SK-N-SH (cell line): ENCODE measurements at regions not wholly inside any gene's neighbourhood (a gene's known extent, or its start where the extent isn't known, plus 50 kb on each side); places are given as distances from the start of the nearest gene placed in this dataset.

Experiments
- CTCF ChIA-PET: fragments of 300-600, 350-600 bp; formaldehyde crosslinking; extraction: SDS; loops from one replicate; lab custom pipeline; 2021; lab: Yijun Ruan, JAX
- POLR2A ChIA-PET: fragments of 350-600 bp; sonication (Branson Sonifier 250); formaldehyde crosslinking; extraction: SDS; loops from one replicate; lab custom pipeline; 2020; ENCODE audit warnings: antibody characterized with exemption, inconsistent platforms; lab: Yijun Ruan, JAX
- DNase-seq: peaks from one replicate; pipeline ENCODE4 v3.0.0; 2012
- H2AFZ ChIP-seq: fragments of 200-600 bp; sonication (generic); 2 replicates; pipeline ENCODE4 v1.8.1; 2016; ENCODE audit warnings: antibody characterized with exemption, mild to moderate bottlenecking, low read depth
- H3F3A ChIP-seq: fragments of 200-600 bp; sonication (generic); replicated peaks from 2 replicates; pipeline ENCODE3; 2016; ENCODE audit warnings: antibody characterized with exemption, mild to moderate bottlenecking; ENCODE audit not compliant: insufficient read depth
- H3K27ac ChIP-seq, 2 experiments: fragments of 200-500 bp in 1 of 2; fragments of 200-600 bp in 1 of 2; sonication (Bioruptor generic) in 1 of 2; sonication (generic), shearing (Covaris generic) in 1 of 2; 2 replicates each; pipeline versions ENCODE4 v1.5.1 to v1.6.1; 2014 to 2016; ENCODE audit warnings: low read depth in 2 of 2, inconsistent platforms in 1 of 2, low read length in 1 of 2, mild to moderate bottlenecking in 1 of 2, mixed read lengths in 1 of 2
- H3K27me3 ChIP-seq: fragments of 200-600 bp; sonication (generic), shearing (Covaris generic); 2 replicates; pipeline ENCODE4 v1.6.1; 2016; ENCODE audit warnings: mixed run types; ENCODE audit not compliant: insufficient read depth
- H3K36me3 ChIP-seq, 2 experiments: fragments of 200-500 bp in 1 of 2; fragments of 200-600 bp in 1 of 2; sonication (Bioruptor generic) in 1 of 2; sonication (generic) in 1 of 2; replicated peaks in 1 of 2; 2 replicates each; pipeline versions ENCODE3 to v1.5.1; 2014 to 2016; ENCODE audit warnings: low read length in 1 of 2, mild to moderate bottlenecking in 1 of 2; ENCODE audit not compliant: insufficient read depth in 2 of 2, control insufficient read depth in 1 of 2
- H3K4me1 ChIP-seq, 2 experiments: fragments of 200-500 bp in 1 of 2; fragments of 200-600 bp in 1 of 2; sonication (Bioruptor generic) in 1 of 2; sonication (generic), shearing (Covaris generic) in 1 of 2; 2 replicates each; pipeline versions ENCODE4 v1.5.1 to v1.6.1; 2014 to 2016; ENCODE audit warnings: low read depth in 1 of 2, low read length in 1 of 2, mixed run types in 1 of 2; ENCODE audit not compliant: insufficient read depth in 2 of 2, control insufficient read depth in 1 of 2
- H3K4me2 ChIP-seq: fragments of 200-600 bp; sonication (generic), shearing (Covaris generic); 2 replicates; pipeline ENCODE4 v1.6.1; 2017; ENCODE audit warnings: mixed run types
- H3K4me3 ChIP-seq, 2 experiments: fragments of 200-500 bp in 1 of 2; fragments of 200-600 bp in 1 of 2; sonication (Bioruptor generic) in 1 of 2; sonication (generic), shearing (Covaris generic) in 1 of 2; 2 replicates each; pipeline versions ENCODE4 v1.5.1 to v1.8.1; 2014 to 2016; ENCODE audit warnings: low read depth in 2 of 2, inconsistent platforms in 1 of 2, low read length in 1 of 2, mild to moderate bottlenecking in 1 of 2, mixed read lengths in 1 of 2, moderate library complexity in 1 of 2
- H3K79me2 ChIP-seq: fragments of 200-600 bp; sonication (generic); 2 replicates; pipeline ENCODE4 v1.8.1; 2017; ENCODE audit warnings: mild to moderate bottlenecking; ENCODE audit not compliant: insufficient read depth
- H3K9ac ChIP-seq: fragments of 200-600 bp; sonication (generic); 2 replicates; pipeline ENCODE4 v1.6.1; 2017; ENCODE audit warnings: mixed run types
- H3K9me2 ChIP-seq: fragments of 200-600 bp; sonication (generic); 2 replicates; pipeline ENCODE4 v1.6.1; 2017; ENCODE audit warnings: mixed run types
- H3K9me3 ChIP-seq: fragments of 200-600 bp; sonication (generic); 2 replicates; pipeline ENCODE4 v1.6.1; 2017; ENCODE audit warnings: mixed run types, mild to moderate bottlenecking, moderate library complexity
- H4K20me1 ChIP-seq: fragments of 200-600 bp; sonication (generic); 2 replicates; pipeline ENCODE4 v1.6.1; 2017; ENCODE audit warnings: mild to moderate bottlenecking, mixed run types; ENCODE audit not compliant: insufficient read depth
- IRF3 ChIP-seq: fragments of 150-350 bp; IDR thresholded peaks from 2 replicates; pipeline ENCODE4 v1.6.1; 2016; ENCODE audit warnings: mild to moderate bottlenecking, low read depth, low read length
- MEF2A ChIP-seq: IDR thresholded peaks from 2 replicates; pipeline ENCODE4 v1.4.0; 2012; ENCODE audit warnings: low read depth, borderline replicate concordance
- NRF1 ChIP-seq: IDR thresholded peaks from 2 replicates; pipeline ENCODE4 v1.6.1; 2012; ENCODE audit warnings: low read depth, mild to moderate bottlenecking, low read length
- PBX3 ChIP-seq: IDR thresholded peaks from 2 replicates; pipeline ENCODE4; 2012
- RFX5 ChIP-seq: IDR thresholded peaks from 2 replicates; pipeline ENCODE4 v1.6.1; 2012; ENCODE audit warnings: mild to moderate bottlenecking, improper control_type of control experiment, low read length
- RXRA ChIP-seq: IDR thresholded peaks from 2 replicates; pipeline ENCODE4 v1.4.0; 2012; ENCODE audit warnings: low read depth, mild to moderate bottlenecking, borderline replicate concordance
- SIN3A ChIP-seq: IDR thresholded peaks from 2 replicates; pipeline ENCODE4 v1.6.1; 2012; ENCODE audit warnings: low read depth, mild to moderate bottlenecking, low read length, moderate library complexity, borderline replicate concordance
- SMC3 ChIP-seq: IDR thresholded peaks from 2 replicates; pipeline ENCODE4 v1.6.1; 2012; ENCODE audit warnings: low read depth, low read length, improper control_type of control experiment
- TAF1 ChIP-seq: IDR thresholded peaks from 2 replicates; pipeline ENCODE4 v1.6.1; 2012; ENCODE audit warnings: low read depth, mild to moderate bottlenecking, low read length, moderate library complexity, borderline replicate concordance
- TCF12 ChIP-seq: IDR thresholded peaks from 2 replicates; pipeline ENCODE4 v1.4.0; 2012
- TEAD4 ChIP-seq: IDR thresholded peaks from 2 replicates; pipeline ENCODE4 v1.4.0; 2012; ENCODE audit warnings: mild to moderate bottlenecking, borderline replicate concordance; ENCODE audit not compliant: insufficient read depth
- USF1 ChIP-seq: IDR thresholded peaks from 2 replicates; pipeline ENCODE4 v1.4.0; 2012; ENCODE audit warnings: low read depth, borderline replicate concordance
- YY1 ChIP-seq: IDR thresholded peaks from 2 replicates; pipeline ENCODE4 v1.4.0; 2012; ENCODE audit warnings: low read depth, mild to moderate bottlenecking
- WGBS: methylation state at CpG from one replicate; pipeline ENCODE4 v1.1.6; 2017; ENCODE audit warnings: low lambda C conversion rate; 5-methylcytosine and 5-hydroxymethylcytosine counted together
- TF ChIP-seq, protein P1 (sequence below): fragments of 200-600 bp; sonication (generic); IDR thresholded peaks from 2 replicates; pipeline ENCODE4 v1.6.1; 2017; ENCODE audit warnings: antibody characterized with exemption, mild to moderate bottlenecking, moderate library complexity

GRCh38 chr18:46243673-46244072 lies 139.5 kb downstream of the HAUS1 start:
- Histone ChIP-seq H3K27ac (no peak overlapping the region), H3K9me2 (no peaks in the 10 kb centered on the region), H3K9me3 (no peaks in the 10 kb centered on the region), H3F3A (peaks cover 13% of the 10 kb centered on the region), H4K20me1 (peaks cover 5% of the 10 kb centered on the region; the same call in 1 of the 2 replicates), H3K36me3 (peaks cover 0 to 7% of the 10 kb centered on the region in 2 experiments), H3K79me2 (peaks cover 70% of the 10 kb centered on the region), H3K4me3 (no peak overlapping the region), H3K9ac (no peak overlapping the region), H3K27me3 (no peaks in the 10 kb centered on the region), H3K4me1 (peaks cover 0 to 4% of the 10 kb centered on the region in 2 experiments; a peak in 2 of 4 replicates), H2AFZ (no peak overlapping the region), H3K4me2 (no peak overlapping the region)
- no peak for DNase-seq
- CTCF ChIA-PET: no interaction called here
- POLR2A ChIA-PET: no interaction called here
- WGBS: 95% methylated on average over 3 of the region's 3 CpGs
- no peak for TF ChIP-seq PBX3
- TF ChIP-seq, all 33 proteins: peak for 0

- Histone ChIP-seq H3K79me2 (peaks cover 77% of the 10 kb centered on the region), H3F3A (peaks cover 16% of the 10 kb centered on the region), H3K27me3 (no peaks in the 10 kb centered on the region), H3K27ac (no peak overlapping the region), H3K4me1 (peaks cover 0 to 12% of the 10 kb centered on the region in 2 experiments; a peak in 2 of 4 replicates), H4K20me1 (peaks cover 5% of the 10 kb centered on the region; the same call in 1 of the 2 replicates), H3K9ac (no peak overlapping the region), H3K36me3 (peaks cover 0 to 7% of the 10 kb centered on the region in 2 experiments), H2AFZ (no peak overlapping the region), H3K9me2 (no peaks in the 10 kb centered on the region), H3K4me2 (no peak overlapping the region), H3K9me3 (no peaks in the 10 kb centered on the region), H3K4me3 (no peak overlapping the region)
- ChIA-PET CTCF (no interaction called here), POLR2A (no interaction called here)
- no peak for DNase-seq
- TF ChIP-seq RXRA (no peak), TCF12 (no peak), RFX5 (no peak), SMC3 (no peak), NRF1 (no peak), MEF2A (no peak), SIN3A (no peak), TAF1 (no peak)
- WGBS: 96% methylated on average over 2 of the region's 2 CpGs
These were observed 141.9 kb downstream of the HAUS1 start for GRCh38 chr18:46246101-46246500.

DNA sequence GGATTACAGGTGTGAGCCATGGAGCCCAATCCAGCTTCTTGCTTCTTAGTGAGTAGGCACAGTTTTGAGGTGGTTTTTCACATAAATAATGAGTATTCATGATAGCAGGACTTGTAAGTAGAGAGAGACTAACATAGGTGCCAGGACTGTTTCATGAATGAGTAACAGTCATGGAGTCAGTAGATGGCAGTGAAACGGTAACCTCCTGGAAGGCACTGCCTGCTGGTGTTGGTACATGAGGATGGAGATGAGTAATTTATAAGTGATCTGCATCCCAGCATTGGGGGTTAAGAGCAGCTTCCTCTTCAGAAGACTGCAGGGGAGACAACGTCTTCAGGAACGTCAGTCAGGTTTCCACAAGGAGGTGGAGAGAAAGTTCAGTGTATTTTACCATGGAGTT lies 143.8 kb downstream of the HAUS1 start:
- 81% methylated on average over 3 of the region's 3 CpGs for WGBS
- no peak for DNase-seq
- CTCF ChIA-PET: interaction anchor here (0.9 to 2.1 kb wide), 3 partner anchors 33 to 410 kb away, joined by 3 to 6 read pairs (median 3); a partner anchor contains a TSS
- H2AFZ ChIP-seq: no peak overlapping the region
- H3K9me2 ChIP-seq: no peaks in the 10 kb centered on the region
- peaks cover 9% of the 10 kb centered on the region for H3F3A ChIP-seq
- POLR2A ChIA-PET: no interaction called here
- no peak overlapping the region for H3K4me2 ChIP-seq
- H3K4me1 ChIP-seq: peaks cover 0 to 13% of the 10 kb centered on the region in 2 experiments; a peak in 2 of 4 replicates
- H3K9ac ChIP-seq: no peak overlapping the region
- H3K36me3 ChIP-seq: no peaks in the 10 kb centered on the region
- no peaks in the 10 kb centered on the region for H3K9me3 ChIP-seq
- no peaks in the 10 kb centered on the region for H3K27me3 ChIP-seq
- H4K20me1 ChIP-seq: peaks cover 5% of the 10 kb centered on the region; the same call in 1 of the 2 replicates
- peaks cover 74% of the 10 kb centered on the region for H3K79me2 ChIP-seq
- TF ChIP-seq TEAD4 (no peak), RFX5 (no peak), USF1 (no peak), YY1 (no peak), IRF3 (no peak)
- TF ChIP-seq, protein P1, sequence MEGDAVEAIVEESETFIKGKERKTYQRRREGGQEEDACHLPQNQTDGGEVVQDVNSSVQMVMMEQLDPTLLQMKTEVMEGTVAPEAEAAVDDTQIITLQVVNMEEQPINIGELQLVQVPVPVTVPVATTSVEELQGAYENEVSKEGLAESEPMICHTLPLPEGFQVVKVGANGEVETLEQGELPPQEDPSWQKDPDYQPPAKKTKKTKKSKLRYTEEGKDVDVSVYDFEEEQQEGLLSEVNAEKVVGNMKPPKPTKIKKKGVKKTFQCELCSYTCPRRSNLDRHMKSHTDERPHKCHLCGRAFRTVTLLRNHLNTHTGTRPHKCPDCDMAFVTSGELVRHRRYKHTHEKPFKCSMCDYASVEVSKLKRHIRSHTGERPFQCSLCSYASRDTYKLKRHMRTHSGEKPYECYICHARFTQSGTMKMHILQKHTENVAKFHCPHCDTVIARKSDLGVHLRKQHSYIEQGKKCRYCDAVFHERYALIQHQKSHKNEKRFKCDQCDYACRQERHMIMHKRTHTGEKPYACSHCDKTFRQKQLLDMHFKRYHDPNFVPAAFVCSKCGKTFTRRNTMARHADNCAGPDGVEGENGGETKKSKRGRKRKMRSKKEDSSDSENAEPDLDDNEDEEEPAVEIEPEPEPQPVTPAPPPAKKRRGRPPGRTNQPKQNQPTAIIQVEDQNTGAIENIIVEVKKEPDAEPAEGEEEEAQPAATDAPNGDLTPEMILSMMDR: no peak
- H3K27ac ChIP-seq: no peak overlapping the region
- H3K4me3 ChIP-seq: no peak overlapping the region
